Neuronal stem cell (in vitro differentiated cells): ENCODE measurements at regions not wholly inside any gene's neighbourhood (a gene's known extent, or its start where the extent isn't known, plus 50 kb on each side); places are given as distances from the start of the nearest gene placed in this dataset.

Experiments used
- DNase-seq: peaks from one replicate; pipeline ENCODE4 v3.0.0-alpha.2; 2013; ENCODE audit warnings: low spot score
- H2AFZ ChIP-seq: one replicate; pipeline ENCODE4 v1.6.1; 2013; ENCODE audit warnings: mild to moderate bottlenecking, low read length, inconsistent platforms
- H2AK5ac ChIP-seq: 2 replicates; pipeline ENCODE4 v1.6.1; 2013; ENCODE audit warnings: low read depth, mild to moderate bottlenecking, inconsistent platforms, low read length, moderate library complexity, mixed read lengths
- H2BK120ac ChIP-seq: 2 replicates; pipeline ENCODE4 v1.6.1; 2013; ENCODE audit warnings: low read depth, mild to moderate bottlenecking, inconsistent platforms, low read length, moderate library complexity, mixed read lengths
- H2BK12ac ChIP-seq: one replicate; pipeline ENCODE4 v1.6.1; 2013; ENCODE audit warnings: low read length, inconsistent platforms
- H2BK15ac ChIP-seq: 2 replicates; pipeline ENCODE4 v1.6.1; 2013; ENCODE audit warnings: mild to moderate bottlenecking, low read length, inconsistent platforms, mixed read lengths
- H2BK5ac ChIP-seq: one replicate; pipeline ENCODE4 v1.6.1; 2013; ENCODE audit warnings: inconsistent platforms, mild to moderate bottlenecking, low read length, moderate library complexity
- H3K14ac ChIP-seq: one replicate; pipeline ENCODE4 v1.6.1; 2013; ENCODE audit warnings: low read length, inconsistent platforms
- H3K18ac ChIP-seq: 2 replicates; pipeline ENCODE4 v1.6.1; 2013; ENCODE audit warnings: low read length, inconsistent platforms
- H3K23ac ChIP-seq: 2 replicates; pipeline ENCODE4 v1.6.1; 2013; ENCODE audit warnings: low read depth, mild to moderate bottlenecking, mixed read lengths, low read length, inconsistent platforms; ENCODE audit not compliant: poor library complexity
- H3K27ac ChIP-seq: replicated peaks from 3 replicates; pipeline ENCODE4 v1.5.1; 2013; ENCODE audit warnings: low read length, inconsistent platforms
- H3K27me3 ChIP-seq, 3 experiments: 2 replicates each; pipeline ENCODE4 v1.6.1; 2013; ENCODE audit warnings: low read length in 3 of 3, mild to moderate bottlenecking in 2 of 3, inconsistent platforms in 1 of 3, low read depth in 1 of 3, mixed read lengths in 1 of 3, moderate library complexity in 1 of 3; ENCODE audit not compliant: control insufficient read depth in 3 of 3, insufficient read depth in 3 of 3
- H3K36me3 ChIP-seq, 2 donors: replicated peaks in 1 of 2; 2 replicates each; pipeline ENCODE4 v1.6.1; 2013; ENCODE audit warnings: low read length in 2 of 2; ENCODE audit not compliant: control insufficient read depth in 2 of 2, insufficient read depth in 2 of 2
- H3K4ac ChIP-seq: 2 replicates; pipeline ENCODE4 v1.6.1; 2013; ENCODE audit warnings: inconsistent platforms, mild to moderate bottlenecking, low read length, moderate library complexity
- H3K4me1 ChIP-seq, 2 donors: 1 replicate in 1 of 2; 2 replicates in 1 of 2; pipeline ENCODE4 v1.6.1; 2013; ENCODE audit warnings: low read length in 2 of 2, low read depth in 1 of 2; ENCODE audit not compliant: control insufficient read depth in 2 of 2, insufficient read depth in 1 of 2
- H3K4me2 ChIP-seq: one replicate; pipeline ENCODE4 v1.6.1; 2013; ENCODE audit warnings: mild to moderate bottlenecking, low read length, inconsistent platforms; ENCODE audit not compliant: insufficient read depth, poor library complexity, severe bottlenecking
- H3K4me3 ChIP-seq, 2 donors: 2 replicates each; pipeline ENCODE4 v1.5.1; 2013; ENCODE audit warnings: low read length in 2 of 2, mild to moderate bottlenecking in 2 of 2, inconsistent platforms in 1 of 2, moderate library complexity in 1 of 2
- H3K79me1 ChIP-seq: one replicate; pipeline ENCODE4 v1.6.1; 2013; ENCODE audit warnings: low read depth, mild to moderate bottlenecking, inconsistent platforms, low read length, moderate library complexity
- H3K9ac ChIP-seq: one replicate; pipeline ENCODE4 v1.6.1; 2013; ENCODE audit warnings: mild to moderate bottlenecking, low read depth, low read length, inconsistent platforms; ENCODE audit not compliant: poor library complexity
- H3K9me3 ChIP-seq, 2 donors: replicated peaks in 1 of 2; 2 replicates each; pipeline versions ENCODE3 to v1.6.1; 2013; ENCODE audit warnings: low read length in 2 of 2, mild to moderate bottlenecking in 2 of 2, inconsistent platforms in 1 of 2, low read depth in 1 of 2, mixed read lengths in 1 of 2, moderate library complexity in 1 of 2; ENCODE audit not compliant: control insufficient read depth in 2 of 2, insufficient read depth in 1 of 2
- H4K8ac ChIP-seq: one replicate; pipeline ENCODE4 v1.6.1; 2013; ENCODE audit warnings: low read depth, mild to moderate bottlenecking, inconsistent platforms, low read length, moderate library complexity
- H4K91ac ChIP-seq: one replicate; pipeline ENCODE4 v1.6.1; 2013; ENCODE audit warnings: low read length, low read depth, mild to moderate bottlenecking, inconsistent platforms; ENCODE audit not compliant: poor library complexity
- WGBS, 2 donors: extraction: QIAGEN DNeasy Blood & Tissue Kit; methylation state at CpG; one replicate each; pipeline ENCODE4 v1.1.7; 2013; ENCODE audit warnings: missing lambda C conversion rate in 2 of 2, mixed read lengths in 1 of 2; ENCODE audit not compliant: insufficient read length in 2 of 2, insufficient replicate concordance in 1 of 2; ENCODE audit errors: extremely low coverage in 2 of 2; 5-methylcytosine and 5-hydroxymethylcytosine counted together

DNA sequence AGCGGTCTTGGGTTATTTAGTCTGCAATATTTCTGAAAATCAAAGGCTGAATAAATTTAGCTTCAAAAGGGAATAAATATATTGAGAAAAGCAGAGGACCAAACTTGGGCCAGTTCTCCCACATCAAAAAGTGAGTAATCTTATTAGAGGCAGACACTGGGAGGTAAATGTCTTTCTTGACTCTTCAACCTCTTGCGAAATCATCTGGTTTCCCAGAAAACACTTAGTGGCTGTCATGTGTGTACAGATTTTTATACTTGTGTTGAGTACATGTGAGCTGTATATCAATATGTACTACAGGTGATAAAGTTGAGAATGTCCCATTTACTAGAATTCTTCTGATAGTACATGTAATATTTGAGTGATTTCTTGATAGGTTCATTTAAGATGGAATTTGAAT is 454.9 kb downstream of the PRR16 start:
- Histone ChIP-seq H3K14ac (no peak overlapping the region), H3K36me3 (no peaks in the 10 kb centered on the region), H2AK5ac (no peak overlapping the region), H2BK120ac (no peak overlapping the region), H2BK15ac (no peak overlapping the region), H3K18ac (no peak overlapping the region), H3K27me3 (no peaks in the 10 kb centered on the region), H3K23ac (no peak overlapping the region), H3K4me3 (no peak overlapping the region), H3K9ac (no peak overlapping the region), H3K9me3 (no peaks in the 10 kb centered on the region), H3K27ac (no peak overlapping the region), H3K4me1 (no peaks in the 10 kb centered on the region), H4K8ac (no peak overlapping the region), H2BK5ac (no peak overlapping the region), H2BK12ac (no peak overlapping the region), H4K91ac (no peak overlapping the region), H3K79me1 (no peaks in the 10 kb centered on the region), H3K4me2 (no peak overlapping the region), H2AFZ (no peak overlapping the region), H3K4ac (no peak overlapping the region)
- no peak for DNase-seq
- WGBS, 2 donors: no CpG with 5 or more reads among the region's 2 CpGs

- Histone ChIP-seq H2BK120ac (no peak overlapping the region), H2AK5ac (no peak overlapping the region), H3K4me3 (no peak overlapping the region), H3K27me3 (no peaks in the 10 kb centered on the region), H4K8ac (no peak overlapping the region), H3K23ac (no peak overlapping the region), H2BK5ac (no peak overlapping the region), H2AFZ (no peak overlapping the region), H3K4ac (no peak overlapping the region), H3K4me2 (no peak overlapping the region), H3K36me3 (no peaks in the 10 kb centered on the region), H3K4me1 (no peaks in the 10 kb centered on the region), H3K9me3 (no peaks in the 10 kb centered on the region), H3K9ac (no peak overlapping the region), H3K79me1 (no peaks in the 10 kb centered on the region), H3K18ac (no peak overlapping the region), H3K14ac (no peak overlapping the region), H2BK15ac (no peak overlapping the region), H2BK12ac (no peak overlapping the region), H4K91ac (no peak overlapping the region), H3K27ac (no peak overlapping the region)
- DNase-seq: no peak
- no CpG with 5 or more reads among the region's 3 CpGs for WGBS, 2 donors
Observed at GRCh38 chr5:120923026-120923425, 458.9 kb downstream of the PRR16 start.

DNA sequence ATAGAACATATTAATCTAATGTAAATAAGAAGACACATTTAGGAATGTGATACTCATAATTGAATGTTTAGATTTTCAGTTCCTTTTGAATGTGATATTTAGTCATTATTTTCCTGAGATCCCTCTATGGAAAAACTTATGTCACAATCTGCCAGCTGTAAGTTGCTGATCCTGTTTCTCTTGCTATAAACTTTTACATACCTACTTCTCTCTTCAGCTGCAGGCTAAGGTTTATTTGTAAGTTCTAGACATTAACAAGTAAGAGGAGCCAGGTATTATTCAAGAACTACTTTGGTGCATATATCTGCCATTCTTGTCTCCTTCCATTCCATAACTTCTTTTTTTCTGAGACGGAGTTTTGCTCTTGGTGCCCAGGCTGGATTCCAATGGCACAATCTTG is 462.4 kb downstream of the PRR16 start:
- Histone ChIP-seq H3K27ac (no peak overlapping the region), H3K36me3 (no peaks in the 10 kb centered on the region), H3K18ac (no peak overlapping the region), H3K79me1 (no peaks in the 10 kb centered on the region), H3K4me3 (no peak overlapping the region), H2BK12ac (no peak overlapping the region), H3K9me3 (no peaks in the 10 kb centered on the region), H4K91ac (no peak overlapping the region), H3K23ac (no peak overlapping the region), H3K27me3 (no peaks in the 10 kb centered on the region), H3K4me2 (no peak overlapping the region), H2AFZ (no peak overlapping the region), H2BK15ac (no peak overlapping the region), H3K9ac (no peak overlapping the region), H3K4me1 (no peaks in the 10 kb centered on the region), H2AK5ac (no peak overlapping the region), H4K8ac (no peak overlapping the region), H3K14ac (no peak overlapping the region), H2BK120ac (no peak overlapping the region), H2BK5ac (no peak overlapping the region), H3K4ac (no peak overlapping the region)
- DNase-seq: no peak
- WGBS, 2 donors: no CpG with 5 or more reads among the region's 1 CpG

- H3K4me1 ChIP-seq: no peaks in the 10 kb centered on the region
- no peak overlapping the region for H3K4ac ChIP-seq
- no peak overlapping the region for H3K14ac ChIP-seq
- no peak overlapping the region for H3K9ac ChIP-seq
- no peaks in the 10 kb centered on the region for H3K36me3 ChIP-seq
- H2BK120ac ChIP-seq: no peak overlapping the region
- no peak for DNase-seq
- no peak overlapping the region for H3K4me2 ChIP-seq
- H2BK15ac ChIP-seq: no peak overlapping the region
- H2AK5ac ChIP-seq: no peak overlapping the region
- H2AFZ ChIP-seq: peak overlapping the region; percentile 66
- H3K23ac ChIP-seq: no peak overlapping the region
- no peak overlapping the region for H3K18ac ChIP-seq
- no peak overlapping the region for H3K27ac ChIP-seq
- no peak overlapping the region for H3K4me3 ChIP-seq
- no peak overlapping the region for H4K91ac ChIP-seq
- H4K8ac ChIP-seq: no peak overlapping the region
- no peak overlapping the region for H2BK12ac ChIP-seq
- H3K79me1 ChIP-seq: no peaks in the 10 kb centered on the region
- H3K9me3 ChIP-seq: no peaks in the 10 kb centered on the region
- no peak overlapping the region for H2BK5ac ChIP-seq
- H3K27me3 ChIP-seq: no peaks in the 10 kb centered on the region
Observed at GRCh38 chr5:120927950-120928530, 463.9 kb downstream of the PRR16 start.
